ENCODE measurements at regions not wholly inside any gene's neighbourhood (a gene's known extent, or its start where the extent isn't known, plus 50 kb on each side); places are given as distances from the start of the nearest gene placed in this dataset.
"Not testable (repeated sequence)": the region's sequence is repeated elsewhere in the genome, so short reads cannot be mapped to it uniquely, and the experiment has no call there.

DNA sequence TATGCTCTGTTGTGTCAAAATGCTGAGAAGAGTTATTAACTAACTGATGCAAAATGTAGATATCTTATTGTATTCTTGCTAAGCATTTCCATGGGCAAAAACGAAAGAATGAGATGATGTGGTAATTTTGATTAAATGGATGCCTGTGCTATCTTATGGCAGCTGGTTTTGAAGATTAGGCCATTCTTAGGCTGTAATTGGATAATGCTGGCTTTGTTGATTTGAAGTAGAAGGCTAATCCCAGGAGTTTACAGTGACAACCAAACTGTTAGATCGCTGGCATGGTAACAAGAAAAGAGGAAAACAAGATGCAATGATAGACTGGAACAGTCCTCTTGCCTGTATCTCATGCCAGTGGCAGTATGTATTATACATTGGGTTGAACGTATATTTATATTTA lies 74.1 kb upstream of the WDR44 start:
- Mint-ChIP-seq H3K9me3 (no peaks in the 10 kb centered on the region), H3K4me1 (no peaks in the 10 kb centered on the region), H3K4me3 (no peak overlapping the region), H3K27ac (no peak overlapping the region), H3K27me3 (no peaks in the 10 kb centered on the region)
- no peak for DNase-seq
- ATAC-seq = no peak

- H3K27me3 Mint-ChIP-seq = no peaks in the 10 kb centered on the region
- no peak for DNase-seq
Measured at GRCh38 chrX:118272242-118272641, 73.7 kb upstream of the WDR44 start.

GRCh38 chrX:118286066-118286762 lies 59.7 kb upstream of the WDR44 start:
- Mint-ChIP-seq H3K27ac (no peak overlapping the region), H3K9me3 (no peaks in the 10 kb centered on the region), H3K4me1 (no peaks in the 10 kb centered on the region), H3K27me3 (no peaks in the 10 kb centered on the region), H3K4me3 (no peak overlapping the region)
- no peak for ATAC-seq
- no peak for DNase-seq

More at GRCh38 chrX:118272242-118272641, 73.7 kb upstream of the WDR44 start:
- Mint-ChIP-seq H3K4me1 (no peaks in the 10 kb centered on the region), H3K27ac (no peak overlapping the region), H3K9me3 (no peaks in the 10 kb centered on the region), H3K4me3 (no peak overlapping the region)
- no peak for ATAC-seq

DNA sequence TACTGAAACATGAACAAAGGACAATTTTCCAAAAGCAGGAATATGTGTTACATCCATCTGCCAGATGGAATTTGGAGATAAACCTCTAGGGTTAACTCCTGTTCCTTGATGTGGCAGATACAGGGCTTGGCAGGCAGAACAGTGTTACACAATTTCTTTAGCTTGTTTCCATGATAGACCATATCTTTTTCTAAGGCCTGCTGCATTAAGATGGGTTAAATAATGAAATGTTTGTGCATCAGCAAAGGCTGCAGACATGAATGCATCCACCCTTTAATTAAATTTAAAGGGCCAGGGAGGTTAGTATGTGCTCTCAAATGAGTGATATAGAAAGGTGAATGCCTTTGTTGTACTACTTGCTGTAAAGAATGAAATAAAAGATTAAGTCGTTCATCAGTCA lies 50.1 kb upstream of the WDR44 start:
- H3K27me3 Mint-ChIP-seq, ATAC-seq, H3K27ac Mint-ChIP-seq, DNase-seq, H3K4me3 Mint-ChIP-seq, H3K9me3 Mint-ChIP-seq, H3K4me1 Mint-ChIP-seq: not testable (repeated sequence)
